ENCODE measurements at regions not wholly inside any gene's neighbourhood (a gene's known extent, or its start where the extent isn't known, plus 50 kb on each side); places are given as distances from the start of the nearest gene placed in this dataset.

DNA sequence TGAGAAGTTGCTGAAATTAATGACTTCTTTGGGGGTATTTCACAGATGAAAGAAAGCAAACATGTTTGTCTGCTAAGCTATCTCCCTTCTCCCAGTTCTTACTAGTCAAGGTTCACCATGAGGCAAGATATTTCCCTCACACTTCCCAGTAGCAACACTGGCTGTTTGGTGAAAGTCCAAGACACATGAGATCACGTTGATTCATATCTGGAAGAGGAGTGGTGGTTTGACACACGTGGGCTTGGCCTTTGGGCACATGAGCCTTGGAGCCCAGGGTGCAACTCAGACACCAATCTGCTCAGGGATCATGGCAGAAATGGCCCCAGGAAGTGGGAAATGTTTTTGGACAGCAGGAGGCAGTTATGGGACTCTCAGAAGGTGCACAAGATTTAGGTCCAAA lies 66.1 kb upstream of the APCDD1 start:
- TF ChIP-seq POLR2A (IDR thresholded peaks at IDR 0.05) (no peak), POLR2AphosphoS5 (IDR thresholded peaks at IDR 0.05) (no peak)
- TF ChIP-seq, protein P1, sequence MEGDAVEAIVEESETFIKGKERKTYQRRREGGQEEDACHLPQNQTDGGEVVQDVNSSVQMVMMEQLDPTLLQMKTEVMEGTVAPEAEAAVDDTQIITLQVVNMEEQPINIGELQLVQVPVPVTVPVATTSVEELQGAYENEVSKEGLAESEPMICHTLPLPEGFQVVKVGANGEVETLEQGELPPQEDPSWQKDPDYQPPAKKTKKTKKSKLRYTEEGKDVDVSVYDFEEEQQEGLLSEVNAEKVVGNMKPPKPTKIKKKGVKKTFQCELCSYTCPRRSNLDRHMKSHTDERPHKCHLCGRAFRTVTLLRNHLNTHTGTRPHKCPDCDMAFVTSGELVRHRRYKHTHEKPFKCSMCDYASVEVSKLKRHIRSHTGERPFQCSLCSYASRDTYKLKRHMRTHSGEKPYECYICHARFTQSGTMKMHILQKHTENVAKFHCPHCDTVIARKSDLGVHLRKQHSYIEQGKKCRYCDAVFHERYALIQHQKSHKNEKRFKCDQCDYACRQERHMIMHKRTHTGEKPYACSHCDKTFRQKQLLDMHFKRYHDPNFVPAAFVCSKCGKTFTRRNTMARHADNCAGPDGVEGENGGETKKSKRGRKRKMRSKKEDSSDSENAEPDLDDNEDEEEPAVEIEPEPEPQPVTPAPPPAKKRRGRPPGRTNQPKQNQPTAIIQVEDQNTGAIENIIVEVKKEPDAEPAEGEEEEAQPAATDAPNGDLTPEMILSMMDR (IDR thresholded peaks at IDR 0.05): no peak

Data from prostate gland (tissue), 2 donors.